ENCODE measurements at regions not wholly inside any gene's neighbourhood (a gene's known extent, or its start where the extent isn't known, plus 50 kb on each side); places are given as distances from the start of the nearest gene placed in this dataset.

GRCh38 chr4:19523964-19524363, 727.7 kb upstream of the SLIT2 start:
- H3K9me3 ChIP-seq (ENCODE audit: control insufficient read depth in 2 of 2, low read length in 2 of 2) = no peaks in the 10 kb centered on the region
- H3K4me1 ChIP-seq (ENCODE audit: control insufficient read depth in 2 of 2, insufficient read depth in 2 of 2, low read length in 2 of 2) = no peaks in the 10 kb centered on the region
- H3K4me3 ChIP-seq (ENCODE audit: low read length in 2 of 2) = no peak overlapping the region
- H3K27ac ChIP-seq (ENCODE audit: low read depth in 2 of 2, low read length in 2 of 2) = no peak overlapping the region
- H3K36me3 ChIP-seq (ENCODE audit: control insufficient read depth in 2 of 2, insufficient read depth in 2 of 2, low read length in 2 of 2) = no peaks in the 10 kb centered on the region
- H3K9ac ChIP-seq (ENCODE audit: low read depth in 1 of 2, low read length in 2 of 2) = no peak overlapping the region
- no peaks in the 10 kb centered on the region for H3K27me3 ChIP-seq (ENCODE audit: control insufficient read depth in 2 of 2, insufficient read depth in 2 of 2, low read length in 2 of 2)

DNA sequence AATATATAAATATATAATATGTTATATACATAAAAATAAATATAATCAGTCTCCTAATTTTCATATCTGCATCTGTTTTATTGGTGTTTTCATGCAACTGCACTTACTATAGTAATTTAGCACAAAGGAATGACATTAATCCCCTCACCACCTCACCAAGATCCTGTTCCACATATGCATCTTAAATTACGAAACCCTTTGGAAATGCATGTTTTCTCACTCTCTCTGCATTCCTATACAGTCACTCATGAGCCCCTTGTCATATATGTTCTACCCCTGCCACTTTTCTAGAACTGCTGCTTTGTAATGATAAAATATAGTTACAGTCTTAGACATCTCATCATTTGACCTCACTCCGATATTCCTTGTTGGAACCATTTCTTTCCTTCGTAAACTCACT, 728.7 kb upstream of the SLIT2 start:
- H3K4me3 ChIP-seq (ENCODE audit: low read length in 2 of 2) = no peak overlapping the region
- H3K27ac ChIP-seq (ENCODE audit: low read depth in 2 of 2, low read length in 2 of 2) = no peak overlapping the region
- no peaks in the 10 kb centered on the region for H3K27me3 ChIP-seq (ENCODE audit: control insufficient read depth in 2 of 2, insufficient read depth in 2 of 2, low read length in 2 of 2)
- H3K9ac ChIP-seq (ENCODE audit: low read depth in 1 of 2, low read length in 2 of 2) = no peak overlapping the region
- no peaks in the 10 kb centered on the region for H3K9me3 ChIP-seq (ENCODE audit: control insufficient read depth in 2 of 2, low read length in 2 of 2)
- no peaks in the 10 kb centered on the region for H3K4me1 ChIP-seq (ENCODE audit: control insufficient read depth in 2 of 2, insufficient read depth in 2 of 2, low read length in 2 of 2)
- no peaks in the 10 kb centered on the region for H3K36me3 ChIP-seq (ENCODE audit: control insufficient read depth in 2 of 2, insufficient read depth in 2 of 2, low read length in 2 of 2)

GRCh38 chr4:19520939-19521520, 730.7 kb upstream of the SLIT2 start:
- Histone ChIP-seq H3K27ac (ENCODE audit: low read depth in 2 of 2, low read length in 2 of 2) (no peak overlapping the region), H3K9me3 (ENCODE audit: control insufficient read depth in 2 of 2, low read length in 2 of 2) (no peaks in the 10 kb centered on the region), H3K9ac (ENCODE audit: low read depth in 1 of 2, low read length in 2 of 2) (no peak overlapping the region), H3K4me3 (ENCODE audit: low read length in 2 of 2) (no peak overlapping the region), H3K27me3 (ENCODE audit: control insufficient read depth in 2 of 2, insufficient read depth in 2 of 2, low read length in 2 of 2) (no peaks in the 10 kb centered on the region), H3K4me1 (ENCODE audit: control insufficient read depth in 2 of 2, insufficient read depth in 2 of 2, low read length in 2 of 2) (no peaks in the 10 kb centered on the region), H3K36me3 (ENCODE audit: control insufficient read depth in 2 of 2, insufficient read depth in 2 of 2, low read length in 2 of 2) (no peaks in the 10 kb centered on the region)

DNA sequence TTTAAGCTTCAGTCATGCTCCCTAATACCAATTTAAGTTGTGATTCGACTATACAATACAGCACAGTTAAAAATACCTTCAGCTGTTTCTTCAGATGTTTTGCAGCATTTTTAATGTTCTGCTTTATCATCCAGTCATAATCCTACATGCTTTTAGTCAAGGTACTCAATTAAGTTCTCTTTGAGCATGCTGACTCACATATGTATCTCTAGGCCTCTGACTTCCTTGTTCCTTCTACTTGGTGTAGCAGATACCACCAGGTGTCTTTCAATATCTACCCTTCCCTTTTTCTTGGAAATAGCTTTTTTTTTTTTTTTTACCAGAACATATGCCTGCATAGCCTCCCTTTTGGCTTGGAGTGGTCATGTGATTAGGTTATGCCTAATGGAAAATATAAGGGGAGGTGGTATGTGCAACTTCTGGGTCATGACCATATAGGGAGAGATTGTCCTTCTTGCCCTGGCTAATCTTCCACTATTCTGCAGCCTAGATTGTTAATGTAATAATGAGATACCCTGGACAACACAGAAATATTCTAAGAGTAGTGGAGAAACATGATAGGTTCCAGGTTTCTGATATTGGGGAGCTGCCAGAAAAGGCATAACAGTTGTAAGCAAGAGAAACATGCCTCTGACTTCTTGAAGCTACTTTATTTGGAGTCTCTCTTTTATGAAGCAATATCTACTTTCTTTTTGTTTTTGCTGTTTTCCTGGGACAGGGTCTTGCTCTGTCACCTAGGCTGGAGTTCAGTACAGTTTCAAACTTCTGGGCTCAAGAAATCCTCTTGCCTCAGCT, 737.2 kb upstream of the SLIT2 start:
- no peaks in the 10 kb centered on the region for H3K9me3 ChIP-seq (ENCODE audit: control insufficient read depth in 2 of 2, low read length in 2 of 2)
- H3K36me3 ChIP-seq (ENCODE audit: control insufficient read depth in 2 of 2, insufficient read depth in 2 of 2, low read length in 2 of 2) = no peaks in the 10 kb centered on the region
- H3K27ac ChIP-seq (ENCODE audit: low read depth in 2 of 2, low read length in 2 of 2) = no peak overlapping the region
- no peaks in the 10 kb centered on the region for H3K4me1 ChIP-seq (ENCODE audit: control insufficient read depth in 2 of 2, insufficient read depth in 2 of 2, low read length in 2 of 2)
- no peaks in the 10 kb centered on the region for H3K27me3 ChIP-seq (ENCODE audit: control insufficient read depth in 2 of 2, insufficient read depth in 2 of 2, low read length in 2 of 2)
- no peak overlapping the region for H3K9ac ChIP-seq (ENCODE audit: low read depth in 1 of 2, low read length in 2 of 2)
- H3K4me3 ChIP-seq (ENCODE audit: low read length in 2 of 2) = no peak overlapping the region

DNA sequence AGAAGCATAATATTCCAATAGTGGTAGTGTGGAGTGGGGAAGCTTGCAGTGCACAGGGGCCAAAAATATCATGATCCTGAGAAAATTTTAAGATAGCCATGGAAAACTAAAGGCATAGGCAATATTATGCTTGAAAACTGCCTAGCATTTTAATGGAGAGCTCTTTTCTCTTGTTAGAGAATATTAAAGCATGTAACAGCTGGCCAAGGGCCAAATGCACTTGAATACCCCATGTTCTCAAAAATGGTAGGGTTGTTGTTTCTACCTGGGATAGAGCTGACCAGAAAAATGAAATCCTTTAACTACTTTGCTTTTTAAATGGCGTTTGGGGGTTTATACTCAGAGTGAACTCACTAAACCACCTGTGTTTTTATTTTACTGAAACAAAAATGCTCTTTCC, 739.6 kb upstream of the SLIT2 start:
- Histone ChIP-seq H3K4me1 (ENCODE audit: control insufficient read depth in 2 of 2, insufficient read depth in 2 of 2, low read length in 2 of 2) (no peaks in the 10 kb centered on the region), H3K9ac (ENCODE audit: low read depth in 1 of 2, low read length in 2 of 2) (no peak overlapping the region), H3K27me3 (ENCODE audit: control insufficient read depth in 2 of 2, insufficient read depth in 2 of 2, low read length in 2 of 2) (no peaks in the 10 kb centered on the region), H3K9me3 (ENCODE audit: control insufficient read depth in 2 of 2, low read length in 2 of 2) (no peaks in the 10 kb centered on the region), H3K27ac (ENCODE audit: low read depth in 2 of 2, low read length in 2 of 2) (no peak overlapping the region), H3K4me3 (ENCODE audit: low read length in 2 of 2) (no peak overlapping the region), H3K36me3 (ENCODE audit: control insufficient read depth in 2 of 2, insufficient read depth in 2 of 2, low read length in 2 of 2) (no peaks in the 10 kb centered on the region)

- Histone ChIP-seq H3K9me3 (ENCODE audit: control insufficient read depth in 2 of 2, low read length in 2 of 2) (no peaks in the 10 kb centered on the region), H3K27ac (ENCODE audit: low read depth in 2 of 2, low read length in 2 of 2) (no peak overlapping the region), H3K9ac (ENCODE audit: low read depth in 1 of 2, low read length in 2 of 2) (no peak overlapping the region), H3K27me3 (ENCODE audit: control insufficient read depth in 2 of 2, insufficient read depth in 2 of 2, low read length in 2 of 2) (no peaks in the 10 kb centered on the region), H3K4me1 (ENCODE audit: control insufficient read depth in 2 of 2, insufficient read depth in 2 of 2, low read length in 2 of 2) (no peaks in the 10 kb centered on the region), H3K36me3 (ENCODE audit: control insufficient read depth in 2 of 2, insufficient read depth in 2 of 2, low read length in 2 of 2) (no peaks in the 10 kb centered on the region), H3K4me3 (ENCODE audit: low read length in 2 of 2) (no peak overlapping the region)
Measured at GRCh38 chr4:19510993-19511392, 740.7 kb upstream of the SLIT2 start.

GRCh38 chr4:19508442-19508841, 743.3 kb upstream of the SLIT2 start:
- Histone ChIP-seq H3K4me3 (ENCODE audit: low read length in 2 of 2) (no peak overlapping the region), H3K27ac (ENCODE audit: low read depth in 2 of 2, low read length in 2 of 2) (no peak overlapping the region), H3K9me3 (ENCODE audit: control insufficient read depth in 2 of 2, low read length in 2 of 2) (no peaks in the 10 kb centered on the region), H3K4me1 (ENCODE audit: control insufficient read depth in 2 of 2, insufficient read depth in 2 of 2, low read length in 2 of 2) (no peaks in the 10 kb centered on the region), H3K36me3 (ENCODE audit: control insufficient read depth in 2 of 2, insufficient read depth in 2 of 2, low read length in 2 of 2) (no peaks in the 10 kb centered on the region), H3K27me3 (ENCODE audit: control insufficient read depth in 2 of 2, insufficient read depth in 2 of 2, low read length in 2 of 2) (no peaks in the 10 kb centered on the region), H3K9ac (ENCODE audit: low read depth in 1 of 2, low read length in 2 of 2) (no peak overlapping the region)

- Histone ChIP-seq H3K27me3 (ENCODE audit: control insufficient read depth in 2 of 2, insufficient read depth in 2 of 2, low read length in 2 of 2) (no peaks in the 10 kb centered on the region), H3K36me3 (ENCODE audit: control insufficient read depth in 2 of 2, insufficient read depth in 2 of 2, low read length in 2 of 2) (no peaks in the 10 kb centered on the region), H3K9me3 (ENCODE audit: control insufficient read depth in 2 of 2, low read length in 2 of 2) (no peaks in the 10 kb centered on the region), H3K27ac (ENCODE audit: low read depth in 2 of 2, low read length in 2 of 2) (no peak overlapping the region), H3K4me3 (ENCODE audit: low read length in 2 of 2) (no peak overlapping the region), H3K9ac (ENCODE audit: low read depth in 1 of 2, low read length in 2 of 2) (no peak overlapping the region), H3K4me1 (ENCODE audit: control insufficient read depth in 2 of 2, insufficient read depth in 2 of 2, low read length in 2 of 2) (no peaks in the 10 kb centered on the region)
Measured at GRCh38 chr4:19497705-19498104, 754.0 kb upstream of the SLIT2 start.

DNA sequence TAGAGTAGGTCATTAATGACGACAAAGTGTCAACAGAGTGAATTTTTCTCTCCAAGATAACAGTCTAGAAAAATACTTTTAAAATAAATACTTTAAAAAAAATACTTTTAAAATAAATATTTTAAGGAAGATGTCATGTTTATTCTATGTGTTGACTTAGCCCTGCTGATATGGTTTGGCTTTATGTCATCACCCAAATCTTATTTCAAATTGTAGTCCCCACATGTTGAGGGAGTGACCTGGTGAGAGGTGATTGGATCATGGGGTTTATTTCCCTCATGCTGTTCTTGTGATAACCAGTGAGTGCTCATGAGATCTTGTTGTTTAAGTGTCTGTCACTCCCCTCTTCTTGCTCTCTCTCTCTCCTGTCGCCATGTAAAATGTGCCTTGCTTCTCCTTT, 754.9 kb upstream of the SLIT2 start:
- Histone ChIP-seq H3K27me3 (ENCODE audit: control insufficient read depth in 2 of 2, insufficient read depth in 2 of 2, low read length in 2 of 2) (no peaks in the 10 kb centered on the region), H3K27ac (ENCODE audit: low read depth in 2 of 2, low read length in 2 of 2) (no peak overlapping the region), H3K36me3 (ENCODE audit: control insufficient read depth in 2 of 2, insufficient read depth in 2 of 2, low read length in 2 of 2) (no peaks in the 10 kb centered on the region), H3K9me3 (ENCODE audit: control insufficient read depth in 2 of 2, low read length in 2 of 2) (no peaks in the 10 kb centered on the region), H3K4me1 (ENCODE audit: control insufficient read depth in 2 of 2, insufficient read depth in 2 of 2, low read length in 2 of 2) (no peaks in the 10 kb centered on the region), H3K9ac (ENCODE audit: low read depth in 1 of 2, low read length in 2 of 2) (no peak overlapping the region), H3K4me3 (ENCODE audit: low read length in 2 of 2) (no peak overlapping the region)

GRCh38 chr4:19494961-19495360, 756.7 kb upstream of the SLIT2 start:
- H3K9me3 ChIP-seq (ENCODE audit: control insufficient read depth in 2 of 2, low read length in 2 of 2) = no peaks in the 10 kb centered on the region

More at GRCh38 chr4:19494961-19495360, 756.7 kb upstream of the SLIT2 start:
- Histone ChIP-seq H3K27ac (ENCODE audit: low read depth in 2 of 2, low read length in 2 of 2) (no peak overlapping the region), H3K36me3 (ENCODE audit: control insufficient read depth in 2 of 2, insufficient read depth in 2 of 2, low read length in 2 of 2) (no peaks in the 10 kb centered on the region), H3K4me3 (ENCODE audit: low read length in 2 of 2) (no peak overlapping the region), H3K9ac (ENCODE audit: low read depth in 1 of 2, low read length in 2 of 2) (no peak overlapping the region), H3K27me3 (ENCODE audit: control insufficient read depth in 2 of 2, insufficient read depth in 2 of 2, low read length in 2 of 2) (no peaks in the 10 kb centered on the region), H3K4me1 (ENCODE audit: control insufficient read depth in 2 of 2, insufficient read depth in 2 of 2, low read length in 2 of 2) (no peaks in the 10 kb centered on the region)

Data from mucosa of rectum (tissue), 2 donors.